ENCODE measurements at regions not wholly inside any gene's neighbourhood (a gene's known extent, or its start where the extent isn't known, plus 50 kb on each side); places are given as distances from the start of the nearest gene placed in this dataset.

DNA sequence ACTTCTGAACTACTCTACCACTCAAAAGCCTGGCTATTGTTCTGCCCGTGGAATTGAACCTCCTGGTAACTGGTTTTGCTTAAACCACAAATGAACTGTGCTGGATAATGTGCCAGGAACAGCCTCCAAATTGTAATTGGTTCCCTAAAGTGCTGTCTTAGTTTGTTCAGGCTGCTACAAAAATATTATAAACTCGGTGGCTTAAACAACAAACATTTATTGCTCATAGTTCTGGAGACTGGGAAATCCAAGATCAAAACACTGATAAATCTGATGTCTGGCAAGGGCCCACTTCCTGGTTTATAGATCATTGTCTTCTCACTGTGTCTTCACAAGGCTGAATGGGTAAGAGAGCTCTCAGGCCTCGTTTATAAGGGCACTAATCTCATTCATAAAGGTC, 149.2 kb upstream of the NCKAP5 start:
- no peaks in the 10 kb centered on the region for H3K36me3 ChIP-seq (ENCODE audit: insufficient read depth, low read length)

DNA sequence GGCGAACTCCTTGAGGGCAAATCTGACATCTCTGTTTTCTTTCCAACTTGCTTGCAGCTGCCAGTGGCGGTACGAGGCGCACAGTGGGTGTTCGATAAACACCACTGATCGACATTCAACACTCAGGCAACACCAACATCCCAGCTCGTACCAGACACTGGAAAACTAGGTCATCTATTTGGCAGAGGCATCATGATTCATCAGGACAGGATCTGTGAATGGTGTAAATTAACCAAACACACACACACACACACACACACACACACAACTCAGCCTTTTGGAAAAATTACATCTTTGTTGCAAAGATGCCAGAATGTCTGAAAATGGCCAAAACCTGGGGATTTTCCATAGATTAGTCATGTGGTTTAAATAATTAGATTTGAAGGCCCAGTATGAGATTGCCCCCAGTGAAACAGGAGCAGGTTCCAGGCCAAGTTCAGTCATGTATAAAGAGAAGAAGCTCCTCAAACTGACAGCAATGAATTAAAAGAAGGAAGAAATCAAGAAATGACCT, 150.5 kb upstream of the NCKAP5 start:
- WGBS = 96% methylated on average over 7 of the region's 7 CpGs
- Histone ChIP-seq H3K9me3 (ENCODE audit: insufficient read depth, low read depth, low read length) (peaks cover 3% of the 10 kb centered on the region; the same call in 1 of the 2 replicates), H3K4me1 (ENCODE audit: insufficient read depth, low read length) (no peaks in the 10 kb centered on the region), H3K27me3 (ENCODE audit: insufficient read depth, low read length) (no peaks in the 10 kb centered on the region), H3K27ac (ENCODE audit: low read depth, low read length) (no peak overlapping the region), H3K9ac (ENCODE audit: low read depth, low read length) (no peak overlapping the region), H3K4me3 (ENCODE audit: low read length) (no peak overlapping the region), H3K36me3 (ENCODE audit: insufficient read depth, low read length) (no peaks in the 10 kb centered on the region)

More for the DNA sequence above, 149.2 kb upstream of the NCKAP5 start:
- H3K27ac ChIP-seq (ENCODE audit: low read depth, low read length) = no peak overlapping the region
- no peaks in the 10 kb centered on the region for H3K27me3 ChIP-seq (ENCODE audit: insufficient read depth, low read length)
- H3K9ac ChIP-seq (ENCODE audit: low read depth, low read length) = no peak overlapping the region
- no peak overlapping the region for H3K4me3 ChIP-seq (ENCODE audit: low read length)
- H3K4me1 ChIP-seq (ENCODE audit: insufficient read depth, low read length) = no peaks in the 10 kb centered on the region
- H3K9me3 ChIP-seq (ENCODE audit: insufficient read depth, low read depth, low read length) = peaks cover 3% of the 10 kb centered on the region; the same call in 1 of the 2 replicates
- WGBS = 95% methylated on average over 3 of the region's 3 CpGs

DNA sequence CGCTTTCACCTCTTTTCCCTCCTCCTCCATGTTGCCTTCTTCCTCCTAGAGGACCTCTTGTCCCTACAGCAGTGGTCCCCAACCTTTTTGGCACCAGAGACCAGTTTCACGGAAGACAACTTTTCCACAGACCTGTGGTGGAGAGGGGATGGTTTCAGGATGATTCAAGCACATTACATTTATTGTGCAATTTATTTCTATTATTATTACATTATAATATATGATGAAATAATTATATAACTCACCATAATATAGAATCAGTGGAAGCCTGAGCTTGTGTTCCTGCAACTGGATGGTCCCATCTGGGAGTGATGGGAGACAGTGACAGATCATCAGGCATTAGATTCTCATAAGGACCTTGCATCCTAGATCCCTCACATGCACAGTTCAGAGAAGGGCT, 152.2 kb upstream of the NCKAP5 start:
- Histone ChIP-seq H3K9ac (ENCODE audit: low read depth, low read length) (no peak overlapping the region), H3K27me3 (ENCODE audit: insufficient read depth, low read length) (no peaks in the 10 kb centered on the region), H3K4me1 (ENCODE audit: insufficient read depth, low read length) (no peaks in the 10 kb centered on the region), H3K27ac (ENCODE audit: low read depth, low read length) (no peak overlapping the region), H3K36me3 (ENCODE audit: insufficient read depth, low read length) (no peaks in the 10 kb centered on the region), H3K9me3 (ENCODE audit: insufficient read depth, low read depth, low read length) (peaks cover 3% of the 10 kb centered on the region; the same call in 1 of the 2 replicates), H3K4me3 (ENCODE audit: low read length) (no peak overlapping the region)
- WGBS = 100% methylated on average over 1 of the region's 2 CpGs

DNA sequence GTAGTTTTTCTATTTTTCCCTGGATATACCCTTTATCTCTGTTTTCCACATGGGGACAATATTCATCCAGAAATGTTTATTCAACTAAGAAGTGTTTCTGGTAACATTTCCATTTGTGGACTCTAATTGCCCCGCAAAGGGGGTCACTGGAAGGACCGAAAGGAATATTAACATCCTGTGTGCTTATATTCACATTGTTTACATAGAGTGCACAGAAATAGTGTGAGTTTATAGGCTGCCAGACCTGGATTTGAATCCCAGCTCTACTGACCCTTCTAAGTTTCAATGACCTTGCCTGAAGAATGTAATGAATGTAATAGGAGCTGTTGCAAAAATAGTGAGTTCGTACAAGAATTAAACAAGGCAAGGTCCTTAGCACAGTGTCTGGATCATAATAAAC, 152.9 kb upstream of the NCKAP5 start:
- Histone ChIP-seq H3K27me3 (ENCODE audit: insufficient read depth, low read length) (no peaks in the 10 kb centered on the region), H3K4me1 (ENCODE audit: insufficient read depth, low read length) (no peaks in the 10 kb centered on the region), H3K27ac (ENCODE audit: low read depth, low read length) (no peak overlapping the region), H3K36me3 (ENCODE audit: insufficient read depth, low read length) (no peaks in the 10 kb centered on the region), H3K9ac (ENCODE audit: low read depth, low read length) (no peak overlapping the region), H3K9me3 (ENCODE audit: insufficient read depth, low read depth, low read length) (peaks cover 3% of the 10 kb centered on the region; the same call in 1 of the 2 replicates), H3K4me3 (ENCODE audit: low read length) (no peak overlapping the region)
- 97% methylated on average over 3 of the region's 3 CpGs for WGBS

DNA sequence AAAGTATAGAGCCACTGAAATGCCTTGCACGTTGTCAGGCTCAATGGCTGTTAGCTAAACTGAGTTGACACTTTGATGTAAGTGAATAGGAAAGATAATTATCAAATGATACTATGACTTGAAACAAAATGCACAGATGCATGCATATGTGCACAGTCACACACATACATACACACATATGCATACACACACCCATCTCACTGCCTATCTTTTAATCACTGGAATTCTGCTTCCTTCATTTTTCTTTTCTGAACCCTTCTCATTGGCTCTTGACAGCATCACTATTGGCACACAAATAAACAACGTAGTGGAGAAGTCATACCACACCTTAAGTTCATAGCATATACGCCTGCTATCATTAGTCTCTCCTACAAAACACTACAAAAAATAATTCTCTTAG, 154.9 kb upstream of the NCKAP5 start:
- Histone ChIP-seq H3K27me3 (ENCODE audit: insufficient read depth, low read length) (no peaks in the 10 kb centered on the region), H3K4me1 (ENCODE audit: insufficient read depth, low read length) (no peaks in the 10 kb centered on the region), H3K27ac (ENCODE audit: low read depth, low read length) (no peak overlapping the region), H3K9me3 (ENCODE audit: insufficient read depth, low read depth, low read length) (peaks cover 3% of the 10 kb centered on the region; the same call in 1 of the 2 replicates), H3K36me3 (ENCODE audit: insufficient read depth, low read length) (no peaks in the 10 kb centered on the region), H3K4me3 (ENCODE audit: low read length) (no peak overlapping the region), H3K9ac (ENCODE audit: low read depth, low read length) (no peak overlapping the region)
- 91% methylated on average over 3 of the region's 3 CpGs for WGBS

DNA sequence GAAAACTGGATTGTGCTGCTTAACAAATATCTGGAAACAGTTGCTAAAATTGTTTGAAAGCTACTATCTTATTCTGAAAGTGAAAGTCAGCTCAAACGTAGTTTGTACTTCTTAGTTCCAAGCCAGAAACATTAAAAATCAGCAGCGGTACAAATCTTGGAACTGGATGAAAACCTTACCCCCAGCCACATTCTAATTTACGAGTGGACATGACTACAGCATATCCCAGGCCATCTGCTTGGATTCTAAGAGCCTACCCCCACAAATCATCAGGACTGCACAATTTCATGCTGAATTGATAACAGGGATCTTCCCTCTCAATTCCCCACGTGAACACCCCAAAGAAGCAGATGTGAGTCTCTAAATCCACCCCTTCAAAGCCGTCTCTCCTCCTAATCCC, 158.7 kb upstream of the NCKAP5 start:
- H3K9ac ChIP-seq (ENCODE audit: low read depth, low read length) = no peak overlapping the region
- H3K27me3 ChIP-seq (ENCODE audit: insufficient read depth, low read length) = no peaks in the 10 kb centered on the region
- H3K4me3 ChIP-seq (ENCODE audit: low read length) = no peak overlapping the region
- H3K9me3 ChIP-seq (ENCODE audit: insufficient read depth, low read depth, low read length) = no peaks in the 10 kb centered on the region
- WGBS = 91% methylated on average over 5 of the region's 5 CpGs
- no peaks in the 10 kb centered on the region for H3K4me1 ChIP-seq (ENCODE audit: insufficient read depth, low read length)
- no peak overlapping the region for H3K27ac ChIP-seq (ENCODE audit: low read depth, low read length)
- no peaks in the 10 kb centered on the region for H3K36me3 ChIP-seq (ENCODE audit: insufficient read depth, low read length)

DNA sequence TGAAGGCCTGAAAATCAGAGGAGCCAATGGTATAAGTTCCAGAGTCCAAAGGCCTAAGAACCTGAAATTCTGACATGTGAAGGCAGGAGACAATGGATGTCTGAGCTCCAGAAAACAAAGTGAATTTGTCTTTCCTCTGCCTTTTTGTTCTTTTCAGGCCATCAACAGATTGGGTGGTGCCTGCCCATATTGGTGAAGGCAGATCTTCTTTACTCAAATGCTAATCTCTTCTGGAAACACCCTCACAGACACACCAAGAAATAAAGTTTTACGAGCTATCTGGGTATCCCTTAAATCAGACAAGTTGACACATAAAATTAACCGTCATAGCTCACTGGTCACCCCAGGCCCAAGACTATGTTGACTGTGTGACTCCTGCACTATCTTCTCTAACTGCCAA, 163.8 kb upstream of the NCKAP5 start:
- no peaks in the 10 kb centered on the region for H3K36me3 ChIP-seq (ENCODE audit: insufficient read depth, low read length)
- 94% methylated on average over 2 of the region's 2 CpGs for WGBS
- no peak overlapping the region for H3K27ac ChIP-seq (ENCODE audit: low read depth, low read length)
- no peaks in the 10 kb centered on the region for H3K27me3 ChIP-seq (ENCODE audit: insufficient read depth, low read length)
- H3K4me1 ChIP-seq (ENCODE audit: insufficient read depth, low read length) = no peaks in the 10 kb centered on the region
- H3K9ac ChIP-seq (ENCODE audit: low read depth, low read length) = no peak overlapping the region
- H3K4me3 ChIP-seq (ENCODE audit: low read length) = no peak overlapping the region
- peaks cover 3% of the 10 kb centered on the region; the same call in 1 of the 2 replicates for H3K9me3 ChIP-seq (ENCODE audit: insufficient read depth, low read depth, low read length)

DNA sequence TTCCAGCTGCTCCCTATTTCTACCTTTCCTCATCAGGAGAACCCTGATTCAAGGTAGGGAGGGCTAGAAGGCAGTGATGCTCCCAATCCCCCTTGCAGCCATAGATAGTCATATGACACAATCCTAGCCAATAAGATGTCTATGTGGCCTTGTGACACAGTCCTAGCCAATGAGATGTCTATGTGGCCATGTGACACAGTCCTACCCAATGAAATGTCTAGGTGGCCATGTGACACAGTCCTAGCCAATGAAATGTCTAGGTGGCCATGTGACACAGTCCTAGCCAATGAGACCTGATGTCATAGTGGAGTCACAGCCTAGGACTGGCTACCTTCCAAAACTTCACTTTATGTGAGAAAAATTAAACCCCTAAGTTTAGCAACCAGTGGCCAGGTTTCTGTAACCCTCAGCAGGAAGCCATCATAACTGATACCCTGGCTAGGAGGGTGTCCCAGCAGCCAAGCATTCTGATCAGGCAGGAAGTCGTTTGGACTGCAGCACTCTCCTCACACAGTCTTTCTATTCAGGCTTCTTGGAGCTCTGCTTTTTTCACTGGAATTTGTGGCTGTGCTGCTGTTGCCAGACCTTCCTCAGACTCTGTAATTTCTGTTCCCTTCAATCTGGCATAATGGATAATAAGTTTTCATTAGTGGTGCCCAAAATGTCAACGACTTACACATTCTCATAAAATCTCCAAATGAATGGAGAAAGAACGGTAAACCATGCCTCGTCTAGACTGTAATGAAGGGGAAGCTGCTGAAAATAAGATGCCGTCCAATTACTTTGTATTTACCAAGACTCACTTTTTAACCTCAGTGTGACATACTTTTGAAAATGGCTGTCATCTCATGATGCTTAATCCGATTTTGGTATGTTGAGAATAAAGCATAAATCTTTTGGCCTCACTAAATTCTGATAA, 165.0 kb upstream of the NCKAP5 start:
- no peak overlapping the region for H3K27ac ChIP-seq (ENCODE audit: low read depth, low read length)
- H3K36me3 ChIP-seq (ENCODE audit: insufficient read depth, low read length) = no peaks in the 10 kb centered on the region
- WGBS = 81% methylated on average over 4 of the region's 6 CpGs
- H3K27me3 ChIP-seq (ENCODE audit: insufficient read depth, low read length) = no peaks in the 10 kb centered on the region
- peaks cover 3% of the 10 kb centered on the region; the same call in 1 of the 2 replicates for H3K9me3 ChIP-seq (ENCODE audit: insufficient read depth, low read depth, low read length)
- no peak overlapping the region for H3K4me3 ChIP-seq (ENCODE audit: low read length)
- H3K9ac ChIP-seq (ENCODE audit: low read depth, low read length) = no peak overlapping the region
- H3K4me1 ChIP-seq (ENCODE audit: insufficient read depth, low read length) = no peaks in the 10 kb centered on the region

DNA sequence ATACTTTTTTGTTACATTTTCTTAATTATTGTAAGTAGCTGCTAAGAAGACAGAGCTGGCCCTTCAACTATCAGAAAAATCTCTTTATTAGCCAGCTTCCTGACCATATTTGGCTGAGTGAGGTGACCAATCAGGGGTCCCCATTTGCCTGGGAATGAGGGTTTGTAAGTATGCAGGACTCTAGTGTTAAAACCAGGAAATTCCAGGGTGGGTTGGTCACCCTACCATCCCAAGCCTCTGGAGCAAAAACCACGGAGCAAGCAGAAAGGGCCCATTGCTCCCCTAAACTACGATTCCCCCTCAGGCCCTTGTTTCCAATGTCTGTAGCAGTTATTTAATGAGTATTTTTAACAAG, 165.6 kb upstream of the NCKAP5 start:
- Histone ChIP-seq H3K9ac (ENCODE audit: low read depth, low read length) (no peak overlapping the region), H3K4me1 (ENCODE audit: insufficient read depth, low read length) (no peaks in the 10 kb centered on the region), H3K9me3 (ENCODE audit: insufficient read depth, low read depth, low read length) (peaks cover 3% of the 10 kb centered on the region; the same call in 1 of the 2 replicates), H3K4me3 (ENCODE audit: low read length) (no peak overlapping the region), H3K36me3 (ENCODE audit: insufficient read depth, low read length) (no peaks in the 10 kb centered on the region), H3K27ac (ENCODE audit: low read depth, low read length) (no peak overlapping the region), H3K27me3 (ENCODE audit: insufficient read depth, low read length) (no peaks in the 10 kb centered on the region)
- WGBS = 78% methylated on average over 1 of the region's 2 CpGs

DNA sequence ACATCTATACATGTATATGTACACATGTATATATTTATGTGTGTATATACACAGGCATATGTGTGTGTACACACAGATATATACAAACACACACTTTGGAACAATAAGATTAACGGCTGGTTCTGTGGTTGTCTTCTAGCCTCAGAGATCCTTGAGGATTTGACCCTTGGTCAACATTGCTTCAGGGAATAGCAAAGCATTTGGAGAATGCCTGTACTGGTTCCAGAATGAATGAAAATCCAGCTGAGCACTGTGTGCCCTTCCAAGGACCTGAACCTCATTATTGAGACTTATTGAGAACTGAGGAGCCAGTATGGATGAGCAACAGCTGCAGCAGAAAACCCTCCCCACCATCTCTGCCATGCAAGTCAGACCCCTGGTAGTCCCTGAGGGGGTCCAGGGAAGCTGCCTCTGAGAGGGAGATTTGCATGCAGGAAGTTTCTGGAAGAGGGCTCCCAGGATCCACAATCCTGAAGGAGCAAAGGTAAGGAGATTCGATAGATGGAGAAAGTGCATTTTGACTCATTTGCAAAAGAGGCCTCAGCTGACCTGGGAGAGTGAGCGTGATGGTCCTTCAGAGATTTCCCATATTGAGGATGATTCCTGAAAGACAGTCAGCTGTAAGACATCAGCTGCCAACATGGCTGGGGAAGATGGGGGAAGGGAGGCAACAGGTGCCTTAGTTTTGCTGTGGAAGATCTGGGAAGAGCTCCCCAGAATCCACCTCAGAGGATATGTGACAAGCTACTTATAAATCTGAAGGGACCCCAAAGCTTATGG, 166.6 kb upstream of the NCKAP5 start:
- no peak overlapping the region for H3K9ac ChIP-seq (ENCODE audit: low read depth, low read length)
- peaks cover 3% of the 10 kb centered on the region; the same call in 1 of the 2 replicates for H3K9me3 ChIP-seq (ENCODE audit: insufficient read depth, low read depth, low read length)
- H3K27ac ChIP-seq (ENCODE audit: low read depth, low read length) = no peak overlapping the region
- 93% methylated on average over 3 of the region's 3 CpGs for WGBS
- no peak overlapping the region for H3K4me3 ChIP-seq (ENCODE audit: low read length)
- no peaks in the 10 kb centered on the region for H3K36me3 ChIP-seq (ENCODE audit: insufficient read depth, low read length)
- no peaks in the 10 kb centered on the region for H3K4me1 ChIP-seq (ENCODE audit: insufficient read depth, low read length)
- no peaks in the 10 kb centered on the region for H3K27me3 ChIP-seq (ENCODE audit: insufficient read depth, low read length)

DNA sequence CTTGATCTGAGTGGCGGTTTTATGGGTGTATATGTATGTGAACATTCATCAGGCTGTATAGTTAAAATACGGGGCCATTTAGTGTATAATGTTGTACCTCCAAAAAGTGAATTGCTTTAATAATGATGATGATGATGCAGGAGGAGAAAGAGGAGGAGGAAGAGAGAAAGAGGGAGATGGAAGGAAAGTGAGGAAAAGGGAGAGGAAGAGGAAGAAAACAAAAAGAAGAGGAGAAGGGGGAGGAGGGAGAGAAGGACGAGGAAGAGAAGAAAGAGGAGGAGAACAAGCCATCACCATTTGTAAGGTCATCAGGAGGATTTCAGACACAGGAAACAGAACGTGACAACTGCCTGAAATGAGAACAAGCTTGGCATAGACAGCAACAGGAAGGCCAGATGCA, 168.4 kb upstream of the NCKAP5 start:
- Histone ChIP-seq H3K27ac (ENCODE audit: low read depth, low read length) (no peak overlapping the region), H3K4me3 (ENCODE audit: low read length) (no peak overlapping the region), H3K27me3 (ENCODE audit: insufficient read depth, low read length) (no peaks in the 10 kb centered on the region), H3K9me3 (ENCODE audit: insufficient read depth, low read depth, low read length) (peaks cover 3% of the 10 kb centered on the region; the same call in 1 of the 2 replicates), H3K36me3 (ENCODE audit: insufficient read depth, low read length) (no peaks in the 10 kb centered on the region), H3K9ac (ENCODE audit: low read depth, low read length) (no peak overlapping the region), H3K4me1 (ENCODE audit: insufficient read depth, low read length) (no peaks in the 10 kb centered on the region)
- 83% methylated on average over 4 of the region's 4 CpGs for WGBS
